RWPE2 (cell line): ENCODE measurements at regions not wholly inside any gene's neighbourhood (a gene's known extent, or its start where the extent isn't known, plus 50 kb on each side); places are given as distances from the start of the nearest gene placed in this dataset.

Experiments used
- ATAC-seq: fragments of 200-7000 bp; cut with Tn5 transposase; 3 replicates; pipeline ENCODE4 v1.9.1; 2021; ENCODE audit warnings: low read depth
- DNase-seq: peaks from one replicate; pipeline ENCODE4 v3.0.0-alpha.2; 2020; ENCODE audit warnings: low spot score
- H3K27ac ChIP-seq: fragments of 450-650 bp; 2 replicates; pipeline ENCODE4 v1.5.1; 2017; ENCODE audit warnings: mild to moderate bottlenecking; ENCODE audit not compliant: poor library complexity, severe bottlenecking
- H3K27me3 ChIP-seq: fragments of 250-450 bp; sonication (Bioruptor Pico); 2 replicates; pipeline ENCODE4 v1.5.1; 2021; ENCODE audit warnings: mild to moderate bottlenecking, moderate library complexity; ENCODE audit not compliant: insufficient read depth, poor library complexity, severe bottlenecking
- H3K36me3 ChIP-seq: fragments of 250-450 bp; sonication (Bioruptor Pico); 2 replicates; pipeline ENCODE4 v1.5.1; 2020; ENCODE audit warnings: low read depth, mild to moderate bottlenecking, moderate library complexity
- H3K4me1 ChIP-seq: fragments of 250-450 bp; sonication (Bioruptor Pico); 2 replicates; pipeline ENCODE4 v1.5.1; 2021; ENCODE audit warnings: mild to moderate bottlenecking, moderate library complexity; ENCODE audit not compliant: insufficient read depth, poor library complexity, severe bottlenecking
- H3K4me3 ChIP-seq: fragments of 250-450 bp; sonication (Bioruptor Pico); 2 replicates; pipeline ENCODE4 v1.5.1; 2021; ENCODE audit warnings: mild to moderate bottlenecking, moderate library complexity; ENCODE audit not compliant: severe bottlenecking
- H3K9me3 ChIP-seq: fragments of 250-450 bp; sonication (Bioruptor Pico); 2 replicates; pipeline ENCODE4 v1.5.1; 2021; ENCODE audit warnings: mild to moderate bottlenecking, moderate library complexity; ENCODE audit not compliant: severe bottlenecking
- CTCF ChIP-seq: fragments of 450-650 bp; IDR thresholded peaks from one replicate; pipeline ENCODE4 v1.5.1; 2017; ENCODE audit warnings: mild to moderate bottlenecking, moderate library complexity; ENCODE audit not compliant: poor library complexity, severe bottlenecking

GRCh38 chr5:7096294-7096693 is 299.6 kb upstream of the ADCY2 start:
- no peaks in the 10 kb centered on the region for H3K27me3 ChIP-seq
- H3K9me3 ChIP-seq: peaks cover 3% of the 10 kb centered on the region
- ATAC-seq: no peak
- no peaks in the 10 kb centered on the region for H3K36me3 ChIP-seq
- no peak for DNase-seq
- no peak overlapping the region for H3K4me3 ChIP-seq
- TF ChIP-seq CTCF: no peak
- H3K4me1 ChIP-seq: no peaks in the 10 kb centered on the region
- H3K27ac ChIP-seq: no peak overlapping the region

- H3K27ac ChIP-seq: no peak overlapping the region
- DNase-seq (no peak), ATAC-seq (no peak)
- TF ChIP-seq CTCF: no peak
- no peaks in the 10 kb centered on the region for H3K27me3 ChIP-seq
- H3K9me3 ChIP-seq: peaks cover 3% of the 10 kb centered on the region
- H3K4me3 ChIP-seq: no peak overlapping the region
- no peaks in the 10 kb centered on the region for H3K4me1 ChIP-seq
- no peaks in the 10 kb centered on the region for H3K36me3 ChIP-seq
Measured at GRCh38 chr5:7105358-7105757, 290.6 kb upstream of the ADCY2 start.

GRCh38 chr5:7117961-7118360 is 278.0 kb upstream of the ADCY2 start:
- no peak for ATAC-seq

GRCh38 chr5:7131680-7132079 is 264.3 kb upstream of the ADCY2 start:
- Histone ChIP-seq H3K27ac (no peak overlapping the region), H3K4me1 (no peaks in the 10 kb centered on the region), H3K9me3 (no peaks in the 10 kb centered on the region), H3K27me3 (no peaks in the 10 kb centered on the region), H3K4me3 (no peak overlapping the region), H3K36me3 (no peaks in the 10 kb centered on the region)
- ATAC-seq (no peak), DNase-seq (no peak)
- no peak for TF ChIP-seq CTCF

More at GRCh38 chr5:7117961-7118360, 278.0 kb upstream of the ADCY2 start:
- Histone ChIP-seq H3K4me3 (no peak overlapping the region), H3K36me3 (no peaks in the 10 kb centered on the region), H3K4me1 (no peaks in the 10 kb centered on the region), H3K9me3 (peaks cover 4% of the 10 kb centered on the region), H3K27me3 (no peaks in the 10 kb centered on the region), H3K27ac (no peak overlapping the region)
- DNase-seq: no peak
- no peak for TF ChIP-seq CTCF

GRCh38 chr5:7146886-7147285 is 249.1 kb upstream of the ADCY2 start:
- Histone ChIP-seq H3K9me3 (peaks cover 4% of the 10 kb centered on the region), H3K27ac (no peak overlapping the region), H3K27me3 (no peaks in the 10 kb centered on the region), H3K4me1 (no peaks in the 10 kb centered on the region), H3K36me3 (no peaks in the 10 kb centered on the region), H3K4me3 (no peak overlapping the region)
- TF ChIP-seq CTCF: no peak
- ATAC-seq (0 out of 3 replicates have a peak, but pooled peaks have one; percentile 29), DNase-seq (no peak)
